ENCODE measurements at regions not wholly inside any gene's neighbourhood (a gene's known extent, or its start where the extent isn't known, plus 50 kb on each side); places are given as distances from the start of the nearest gene placed in this dataset.

- Histone ChIP-seq H3K36me3 (replicated peaks in 1 of 2; ENCODE audit: control insufficient read depth in 1 of 2, insufficient read depth in 2 of 2, low read length in 1 of 2) (no peaks in the 10 kb centered on the region), H3K4me1 (ENCODE audit: control insufficient read depth in 1 of 2, insufficient read depth in 2 of 2, low read depth in 1 of 2, low read length in 1 of 2) (no peaks in the 10 kb centered on the region), H3K9me3 (no peaks in the 10 kb centered on the region), H2AFZ (ENCODE audit: low read depth) (no peak overlapping the region), H3K27me3 (ENCODE audit: insufficient read depth) (no peaks in the 10 kb centered on the region), H3K79me2 (ENCODE audit: insufficient read depth) (no peaks in the 10 kb centered on the region), H3K9ac (no peak overlapping the region), H3K27ac (ENCODE audit: low read depth in 2 of 2, low read length in 1 of 2) (no peak overlapping the region), H3K4me2 (no peak overlapping the region), H3F3A (replicated peaks; ENCODE audit: insufficient read depth) (no peaks in the 10 kb centered on the region), H3K9me2 (no peaks in the 10 kb centered on the region), H4K20me1 (ENCODE audit: insufficient read depth) (no peaks in the 10 kb centered on the region), H3K4me3 (ENCODE audit: low read depth in 2 of 2, low read length in 1 of 2) (no peak overlapping the region)
- TF ChIP-seq ZBTB33 (IDR thresholded peaks at IDR 0.05; ENCODE audit: borderline replicate concordance, low read depth) = no peak
- no peak for TF ChIP-seq MXI1 (IDR thresholded peaks at IDR 0.05; ENCODE audit: low read depth, low read length)
- no peak for TF ChIP-seq POLR2AphosphoS5 (IDR thresholded peaks at IDR 0.05; ENCODE audit: low read depth, low read length)
- no peak for TF ChIP-seq EZH2phosphoT487 (IDR thresholded peaks at IDR 0.05; ENCODE audit: borderline replicate concordance, low read depth)
- TF ChIP-seq FOXJ3 (CRISPR knock-in tag; IDR thresholded peaks at IDR 0.05) = no peak
- no peak for TF ChIP-seq EP300 (IDR thresholded peaks at IDR 0.05; ENCODE audit: borderline replicate concordance in 1 of 2, low read depth in 1 of 2, low read length in 1 of 2)
- no peak for TF ChIP-seq NRF1 (IDR thresholded peaks at IDR 0.05; ENCODE audit: low read depth, low read length)
- no peak for TF ChIP-seq PBX3 (IDR thresholded peaks at IDR 0.05)
- TF ChIP-seq ELF1 (IDR thresholded peaks at IDR 0.05) = no peak
- TF ChIP-seq USF2 (IDR thresholded peaks at IDR 0.05; ENCODE audit: borderline replicate concordance, low read depth, low read length) = no peak
- no peak for TF ChIP-seq USF1 (IDR thresholded peaks at IDR 0.05; ENCODE audit: borderline replicate concordance, low read depth)
- no peak for TF ChIP-seq GABPA (IDR thresholded peaks at IDR 0.05; ENCODE audit: low read depth)
- TF ChIP-seq, protein P1, sequence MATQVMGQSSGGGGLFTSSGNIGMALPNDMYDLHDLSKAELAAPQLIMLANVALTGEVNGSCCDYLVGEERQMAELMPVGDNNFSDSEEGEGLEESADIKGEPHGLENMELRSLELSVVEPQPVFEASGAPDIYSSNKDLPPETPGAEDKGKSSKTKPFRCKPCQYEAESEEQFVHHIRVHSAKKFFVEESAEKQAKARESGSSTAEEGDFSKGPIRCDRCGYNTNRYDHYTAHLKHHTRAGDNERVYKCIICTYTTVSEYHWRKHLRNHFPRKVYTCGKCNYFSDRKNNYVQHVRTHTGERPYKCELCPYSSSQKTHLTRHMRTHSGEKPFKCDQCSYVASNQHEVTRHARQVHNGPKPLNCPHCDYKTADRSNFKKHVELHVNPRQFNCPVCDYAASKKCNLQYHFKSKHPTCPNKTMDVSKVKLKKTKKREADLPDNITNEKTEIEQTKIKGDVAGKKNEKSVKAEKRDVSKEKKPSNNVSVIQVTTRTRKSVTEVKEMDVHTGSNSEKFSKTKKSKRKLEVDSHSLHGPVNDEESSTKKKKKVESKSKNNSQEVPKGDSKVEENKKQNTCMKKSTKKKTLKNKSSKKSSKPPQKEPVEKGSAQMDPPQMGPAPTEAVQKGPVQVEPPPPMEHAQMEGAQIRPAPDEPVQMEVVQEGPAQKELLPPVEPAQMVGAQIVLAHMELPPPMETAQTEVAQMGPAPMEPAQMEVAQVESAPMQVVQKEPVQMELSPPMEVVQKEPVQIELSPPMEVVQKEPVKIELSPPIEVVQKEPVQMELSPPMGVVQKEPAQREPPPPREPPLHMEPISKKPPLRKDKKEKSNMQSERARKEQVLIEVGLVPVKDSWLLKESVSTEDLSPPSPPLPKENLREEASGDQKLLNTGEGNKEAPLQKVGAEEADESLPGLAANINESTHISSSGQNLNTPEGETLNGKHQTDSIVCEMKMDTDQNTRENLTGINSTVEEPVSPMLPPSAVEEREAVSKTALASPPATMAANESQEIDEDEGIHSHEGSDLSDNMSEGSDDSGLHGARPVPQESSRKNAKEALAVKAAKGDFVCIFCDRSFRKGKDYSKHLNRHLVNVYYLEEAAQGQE (IDR thresholded peaks at IDR 0.05; ENCODE audit: low read depth, low read length) = no peak
- TF ChIP-seq SMC3 (IDR thresholded peaks at IDR 0.05; ENCODE audit: low read depth, low read length) = no peak
- TF ChIP-seq GATA2 (CRISPR knock-in tag; IDR thresholded peaks at IDR 0.05) = no peak
- no peak for TF ChIP-seq JUND (IDR thresholded peaks at IDR 0.05)
- no peak for TF ChIP-seq RCOR1 (IDR thresholded peaks at IDR 0.05; ENCODE audit: low read length)
- TF ChIP-seq MAX (IDR thresholded peaks at IDR 0.05; ENCODE audit: low read depth) = no peak
- no peak for TF ChIP-seq YY1 (IDR thresholded peaks at IDR 0.05; ENCODE audit: low read depth)
- no peak for TF ChIP-seq RAD21 (IDR thresholded peaks at IDR 0.05; ENCODE audit: low read length)
- CTCF ChIA-PET = interaction anchor here (0.9 to 1.4 kb wide), 2 partner anchors 9 to 270 kb away, joined by 3 to 4 read pairs; no protein-coding TSS in a partner anchor
- POLR2A ChIA-PET = no interaction called here
- 44% methylated on average over 3 of the region's 3 CpGs for WGBS (ENCODE audit: low lambda C conversion rate)
- no peak for DNase-seq
Measured at GRCh38 chr11:95435192-95435591, 204.2 kb upstream of the SESN3 start.
